SK-N-SH (cell line): ENCODE measurements at regions not wholly inside any gene's neighbourhood (a gene's known extent, or its start where the extent isn't known, plus 50 kb on each side); places are given as distances from the start of the nearest gene placed in this dataset.

Experiments
- EP300 ChIP-seq, 2 experiments: IDR thresholded peaks; 2 replicates each; pipeline versions ENCODE4 v1.4.0 to v1.6.1; 2012; ENCODE audit warnings: borderline replicate concordance in 1 of 2, low read depth in 1 of 2, low read length in 1 of 2
- POLR2AphosphoS5 ChIP-seq: IDR thresholded peaks from 2 replicates; pipeline ENCODE4 v1.6.1; 2012; ENCODE audit warnings: low read depth, low read length
- SMC3 ChIP-seq: IDR thresholded peaks from 2 replicates; pipeline ENCODE4 v1.6.1; 2012; ENCODE audit warnings: low read depth, low read length, improper control_type of control experiment
- TEAD4 ChIP-seq: IDR thresholded peaks from 2 replicates; pipeline ENCODE4 v1.4.0; 2012; ENCODE audit warnings: mild to moderate bottlenecking, borderline replicate concordance; ENCODE audit not compliant: insufficient read depth
- YY1 ChIP-seq: IDR thresholded peaks from 2 replicates; pipeline ENCODE4 v1.4.0; 2012; ENCODE audit warnings: low read depth, mild to moderate bottlenecking
- TF ChIP-seq, protein P1 (sequence below): IDR thresholded peaks from 2 replicates; pipeline ENCODE4 v1.4.0; 2012; ENCODE audit warnings: low read depth, borderline replicate concordance
- TF ChIP-seq, protein P2 (sequence below): fragments of 200-600 bp; sonication (generic); IDR thresholded peaks from 2 replicates; pipeline ENCODE4 v1.6.1; 2017; ENCODE audit warnings: antibody characterized with exemption, mild to moderate bottlenecking, moderate library complexity
- TF ChIP-seq, protein P3 (sequence below): IDR thresholded peaks from 2 replicates; pipeline ENCODE4 v1.4.0; 2012; ENCODE audit warnings: low read depth, borderline replicate concordance
- TF ChIP-seq, protein P4 (sequence below): fragments of 150-350 bp; IDR thresholded peaks from 2 replicates; pipeline ENCODE4 v1.6.1; 2016; ENCODE audit warnings: mild to moderate bottlenecking, low read depth, low read length

DNA sequence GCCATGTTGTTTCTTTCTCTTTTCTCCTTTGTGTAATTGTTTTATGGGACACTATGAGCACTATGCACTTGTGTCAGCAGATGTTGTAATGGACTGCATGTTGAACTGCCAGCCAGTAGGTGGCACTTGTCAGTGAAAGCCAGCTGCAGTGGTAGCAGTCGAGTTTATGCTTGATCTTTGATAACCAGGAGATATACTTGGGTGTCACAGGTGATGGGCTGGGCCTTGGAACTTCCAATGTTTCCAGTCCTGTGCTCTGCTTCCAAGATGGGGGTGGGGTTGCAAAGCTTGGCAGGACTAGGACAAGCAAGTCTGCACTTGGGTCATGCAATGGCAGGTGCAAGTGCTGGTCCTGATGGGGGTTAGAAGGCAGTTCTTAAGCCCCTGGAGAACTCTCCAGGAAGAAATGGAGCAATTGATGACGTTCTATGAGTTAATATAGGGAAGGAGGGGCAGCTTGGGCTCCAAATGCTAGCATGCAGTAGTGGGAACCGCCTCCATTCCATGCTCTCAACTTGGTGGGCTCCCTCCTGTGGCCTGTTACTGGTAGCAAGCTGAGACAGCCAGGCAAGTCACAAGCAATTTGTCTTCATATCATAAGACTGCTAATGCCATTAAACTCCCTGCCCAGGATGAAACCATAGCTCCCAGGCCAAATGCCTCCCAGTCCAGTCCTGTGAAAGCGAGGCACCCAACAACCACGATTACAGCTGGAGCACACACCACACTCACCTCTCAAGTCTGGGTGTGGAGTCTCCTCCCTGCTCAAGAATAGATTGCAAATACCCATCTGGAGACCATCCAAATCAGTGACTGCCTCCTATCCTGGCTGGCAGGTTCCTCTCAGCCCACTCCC lies 287.2 kb downstream of the CGGBP1 start:
- TF ChIP-seq YY1 (no peak), EP300 (IDR thresholded peaks at IDR 0.05; ENCODE audit: borderline replicate concordance in 1 of 2, low read depth in 1 of 2, low read length in 1 of 2) (no peak), SMC3 (peak; percentile 69), TEAD4 (no peak), POLR2AphosphoS5 (no peak)
- TF ChIP-seq, protein P1, sequence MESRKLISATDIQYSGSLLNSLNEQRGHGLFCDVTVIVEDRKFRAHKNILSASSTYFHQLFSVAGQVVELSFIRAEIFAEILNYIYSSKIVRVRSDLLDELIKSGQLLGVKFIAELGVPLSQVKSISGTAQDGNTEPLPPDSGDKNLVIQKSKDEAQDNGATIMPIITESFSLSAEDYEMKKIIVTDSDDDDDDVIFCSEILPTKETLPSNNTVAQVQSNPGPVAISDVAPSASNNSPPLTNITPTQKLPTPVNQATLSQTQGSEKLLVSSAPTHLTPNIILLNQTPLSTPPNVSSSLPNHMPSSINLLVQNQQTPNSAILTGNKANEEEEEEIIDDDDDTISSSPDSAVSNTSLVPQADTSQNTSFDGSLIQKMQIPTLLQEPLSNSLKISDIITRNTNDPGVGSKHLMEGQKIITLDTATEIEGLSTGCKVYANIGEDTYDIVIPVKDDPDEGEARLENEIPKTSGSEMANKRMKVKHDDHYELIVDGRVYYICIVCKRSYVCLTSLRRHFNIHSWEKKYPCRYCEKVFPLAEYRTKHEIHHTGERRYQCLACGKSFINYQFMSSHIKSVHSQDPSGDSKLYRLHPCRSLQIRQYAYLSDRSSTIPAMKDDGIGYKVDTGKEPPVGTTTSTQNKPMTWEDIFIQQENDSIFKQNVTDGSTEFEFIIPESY: no peak
- TF ChIP-seq, protein P2, sequence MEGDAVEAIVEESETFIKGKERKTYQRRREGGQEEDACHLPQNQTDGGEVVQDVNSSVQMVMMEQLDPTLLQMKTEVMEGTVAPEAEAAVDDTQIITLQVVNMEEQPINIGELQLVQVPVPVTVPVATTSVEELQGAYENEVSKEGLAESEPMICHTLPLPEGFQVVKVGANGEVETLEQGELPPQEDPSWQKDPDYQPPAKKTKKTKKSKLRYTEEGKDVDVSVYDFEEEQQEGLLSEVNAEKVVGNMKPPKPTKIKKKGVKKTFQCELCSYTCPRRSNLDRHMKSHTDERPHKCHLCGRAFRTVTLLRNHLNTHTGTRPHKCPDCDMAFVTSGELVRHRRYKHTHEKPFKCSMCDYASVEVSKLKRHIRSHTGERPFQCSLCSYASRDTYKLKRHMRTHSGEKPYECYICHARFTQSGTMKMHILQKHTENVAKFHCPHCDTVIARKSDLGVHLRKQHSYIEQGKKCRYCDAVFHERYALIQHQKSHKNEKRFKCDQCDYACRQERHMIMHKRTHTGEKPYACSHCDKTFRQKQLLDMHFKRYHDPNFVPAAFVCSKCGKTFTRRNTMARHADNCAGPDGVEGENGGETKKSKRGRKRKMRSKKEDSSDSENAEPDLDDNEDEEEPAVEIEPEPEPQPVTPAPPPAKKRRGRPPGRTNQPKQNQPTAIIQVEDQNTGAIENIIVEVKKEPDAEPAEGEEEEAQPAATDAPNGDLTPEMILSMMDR: peak; percentile 77
- TF ChIP-seq, protein P3, sequence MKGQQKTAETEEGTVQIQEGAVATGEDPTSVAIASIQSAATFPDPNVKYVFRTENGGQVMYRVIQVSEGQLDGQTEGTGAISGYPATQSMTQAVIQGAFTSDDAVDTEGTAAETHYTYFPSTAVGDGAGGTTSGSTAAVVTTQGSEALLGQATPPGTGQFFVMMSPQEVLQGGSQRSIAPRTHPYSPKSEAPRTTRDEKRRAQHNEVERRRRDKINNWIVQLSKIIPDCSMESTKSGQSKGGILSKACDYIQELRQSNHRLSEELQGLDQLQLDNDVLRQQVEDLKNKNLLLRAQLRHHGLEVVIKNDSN: no peak
- TF ChIP-seq, protein P4, sequence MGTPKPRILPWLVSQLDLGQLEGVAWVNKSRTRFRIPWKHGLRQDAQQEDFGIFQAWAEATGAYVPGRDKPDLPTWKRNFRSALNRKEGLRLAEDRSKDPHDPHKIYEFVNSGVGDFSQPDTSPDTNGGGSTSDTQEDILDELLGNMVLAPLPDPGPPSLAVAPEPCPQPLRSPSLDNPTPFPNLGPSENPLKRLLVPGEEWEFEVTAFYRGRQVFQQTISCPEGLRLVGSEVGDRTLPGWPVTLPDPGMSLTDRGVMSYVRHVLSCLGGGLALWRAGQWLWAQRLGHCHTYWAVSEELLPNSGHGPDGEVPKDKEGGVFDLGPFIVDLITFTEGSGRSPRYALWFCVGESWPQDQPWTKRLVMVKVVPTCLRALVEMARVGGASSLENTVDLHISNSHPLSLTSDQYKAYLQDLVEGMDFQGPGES: no peak
